ENCODE measurements at regions not wholly inside any gene's neighbourhood (a gene's known extent, or its start where the extent isn't known, plus 50 kb on each side); places are given as distances from the start of the nearest gene placed in this dataset.
A peak's percentile ranks its signal among the peaks of the same experiment; 100 is the strongest.

DNA sequence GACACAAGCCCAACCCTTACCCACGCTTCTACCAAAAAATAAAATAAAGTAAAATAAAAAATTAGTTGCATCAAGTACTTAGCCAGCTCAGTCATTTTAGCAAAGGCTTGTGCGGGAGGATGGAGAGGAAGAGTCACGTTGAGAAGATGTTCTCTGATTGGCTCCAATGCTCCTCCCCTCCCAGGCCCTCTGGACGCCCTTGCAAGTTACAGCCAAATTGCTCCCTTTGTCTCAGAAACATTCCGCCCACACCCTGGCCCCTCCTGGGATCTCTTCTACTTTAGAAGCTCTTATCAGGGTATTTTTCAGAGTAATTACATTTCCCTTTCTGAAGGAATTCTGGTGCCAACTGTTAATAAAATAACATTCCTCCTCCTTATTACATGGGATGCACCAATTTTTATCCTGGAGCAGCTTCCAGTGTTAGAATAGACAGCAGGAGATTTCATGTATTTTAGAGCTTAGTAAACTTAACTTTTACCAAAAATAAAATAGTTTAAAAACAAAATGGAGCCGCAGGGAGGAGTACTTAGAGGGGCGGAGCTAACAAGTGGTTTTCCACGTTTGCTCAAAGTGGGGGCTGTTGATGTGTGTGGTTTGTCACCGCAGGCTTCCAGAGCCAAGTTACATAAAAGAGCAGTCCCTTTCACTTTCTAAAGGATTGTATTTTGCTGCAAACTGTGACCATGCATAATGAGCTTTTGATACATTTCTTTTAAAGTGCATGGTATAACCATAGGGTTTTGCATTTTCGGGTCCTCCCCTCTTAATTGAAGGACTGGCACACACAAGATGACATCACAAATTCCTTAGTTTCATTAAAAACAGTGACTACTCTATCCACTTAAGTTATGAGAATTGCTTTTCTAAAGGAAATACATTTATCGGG, 71.7 kb upstream of the RAP1B start:
- Histone ChIP-seq H3K79me2 (ENCODE audit: insufficient read depth) (no peaks in the 10 kb centered on the region), H3K9me2 (no peaks in the 10 kb centered on the region), H3K27me3 (ENCODE audit: insufficient read depth) (no peaks in the 10 kb centered on the region), H3K4me3 (ENCODE audit: low read depth in 2 of 2, low read length in 1 of 2) (no peak overlapping the region; a peak in 1 of 4 replicates), H3K4me1 (ENCODE audit: control insufficient read depth in 1 of 2, insufficient read depth in 2 of 2, low read depth in 1 of 2, low read length in 1 of 2) (peaks cover 0 to 12% of the 10 kb centered on the region in 2 experiments; a peak in 2 of 4 replicates), H3K36me3 (replicated peaks in 1 of 2; ENCODE audit: control insufficient read depth in 1 of 2, insufficient read depth in 2 of 2, low read length in 1 of 2) (no peaks in the 10 kb centered on the region), H4K20me1 (ENCODE audit: insufficient read depth) (no peaks in the 10 kb centered on the region), H3F3A (replicated peaks; ENCODE audit: insufficient read depth) (peaks cover 12% of the 10 kb centered on the region), H3K9me3 (no peaks in the 10 kb centered on the region), H3K9ac (no peak overlapping the region), H3K27ac (ENCODE audit: low read depth in 2 of 2, low read length in 1 of 2) (peak overlapping the region in 1 of 2 experiments; percentile 49; a peak in 2 of 4 replicates), H2AFZ (ENCODE audit: low read depth) (peak overlapping the region; percentile 94), H3K4me2 (peak overlapping the region; percentile 25; the same call in 1 of the 2 replicates)
- ChIA-PET POLR2A (no interaction called here), CTCF (interaction anchor here (0.8 kb wide), 2 partner anchors 24 to 73 kb away, joined by 3 to 4 read pairs; no protein-coding TSS in a partner anchor)
- TF ChIP-seq POLR2AphosphoS5 (IDR thresholded peaks at IDR 0.05; ENCODE audit: low read depth, low read length) (no peak), FOXJ3 (CRISPR knock-in tag; IDR thresholded peaks at IDR 0.05) (no peak), ELF1 (IDR thresholded peaks at IDR 0.05) (no peak), SIN3A (IDR thresholded peaks at IDR 0.05; ENCODE audit: borderline replicate concordance, low read depth, low read length) (no peak), NFIC (IDR thresholded peaks at IDR 0.05; ENCODE audit: borderline replicate concordance) (no peak), NRF1 (IDR thresholded peaks at IDR 0.05; ENCODE audit: low read depth, low read length) (no peak), RXRA (IDR thresholded peaks at IDR 0.05; ENCODE audit: borderline replicate concordance, low read depth) (no peak), GABPA (IDR thresholded peaks at IDR 0.05; ENCODE audit: low read depth) (no peak), REST (IDR thresholded peaks at IDR 0.05; ENCODE audit: low read depth, low read length) (no peak), MXI1 (IDR thresholded peaks at IDR 0.05; ENCODE audit: low read depth, low read length) (no peak), MAX (IDR thresholded peaks at IDR 0.05; ENCODE audit: low read depth) (no peak), TCF12 (IDR thresholded peaks at IDR 0.05) (no peak), CTCF (IDR thresholded peaks at IDR 0.05) (no peak), CHD2 (IDR thresholded peaks at IDR 0.05; ENCODE audit: low read length, partially characterized antibody) (no peak), GATA2 (CRISPR knock-in tag; IDR thresholded peaks at IDR 0.05) (no peak), PBX3 (IDR thresholded peaks at IDR 0.05) (no peak), YY1 (IDR thresholded peaks at IDR 0.05; ENCODE audit: low read depth) (no peak), RFX5 (IDR thresholded peaks at IDR 0.05; ENCODE audit: low read length) (no peak)
- TF ChIP-seq, protein P1, sequence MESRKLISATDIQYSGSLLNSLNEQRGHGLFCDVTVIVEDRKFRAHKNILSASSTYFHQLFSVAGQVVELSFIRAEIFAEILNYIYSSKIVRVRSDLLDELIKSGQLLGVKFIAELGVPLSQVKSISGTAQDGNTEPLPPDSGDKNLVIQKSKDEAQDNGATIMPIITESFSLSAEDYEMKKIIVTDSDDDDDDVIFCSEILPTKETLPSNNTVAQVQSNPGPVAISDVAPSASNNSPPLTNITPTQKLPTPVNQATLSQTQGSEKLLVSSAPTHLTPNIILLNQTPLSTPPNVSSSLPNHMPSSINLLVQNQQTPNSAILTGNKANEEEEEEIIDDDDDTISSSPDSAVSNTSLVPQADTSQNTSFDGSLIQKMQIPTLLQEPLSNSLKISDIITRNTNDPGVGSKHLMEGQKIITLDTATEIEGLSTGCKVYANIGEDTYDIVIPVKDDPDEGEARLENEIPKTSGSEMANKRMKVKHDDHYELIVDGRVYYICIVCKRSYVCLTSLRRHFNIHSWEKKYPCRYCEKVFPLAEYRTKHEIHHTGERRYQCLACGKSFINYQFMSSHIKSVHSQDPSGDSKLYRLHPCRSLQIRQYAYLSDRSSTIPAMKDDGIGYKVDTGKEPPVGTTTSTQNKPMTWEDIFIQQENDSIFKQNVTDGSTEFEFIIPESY (IDR thresholded peaks at IDR 0.05; ENCODE audit: borderline replicate concordance, low read depth): no peak
- DNase-seq: no peak
- WGBS (ENCODE audit: low lambda C conversion rate): 77% methylated on average over 11 of the region's 11 CpGs
